Heart right ventricle (tissue), 16 donors: ENCODE measurements at regions not wholly inside any gene's neighbourhood (a gene's known extent, or its start where the extent isn't known, plus 50 kb on each side); places are given as distances from the start of the nearest gene placed in this dataset.

Experiments
- ATAC-seq, 8 donors: fragments of 200-7000 bp; cut with Tn5 transposase; one replicate each; pipeline ENCODE4 v1.9.1; 2020; ENCODE audit warnings: mild to moderate bottlenecking in 8 of 8, moderate library complexity in 8 of 8, moderate number of reproducible peaks in 1 of 8
- DNase-seq, 2 donors: peaks; one replicate each; pipeline ENCODE4 v3.0.0-alpha.2; 2020
- H3K27ac ChIP-seq, 10 donors: fragments of 200-600 bp; sonication (generic) in 2 of 10; one replicate each; pipeline versions ENCODE4 v1.5.0 to v1.8.0; 2020 to 2022; ENCODE audit warnings: mild to moderate bottlenecking in 3 of 10
- H3K27me3 ChIP-seq, 7 donors: fragments of 200-600 bp; one replicate each; pipeline ENCODE4 v1.8.0; 2021 to 2022; ENCODE audit warnings: mild to moderate bottlenecking in 2 of 7
- H3K36me3 ChIP-seq, 9 donors: fragments of 200-600 bp; sonication (generic) in 1 of 9; one replicate each; pipeline versions ENCODE4 v1.5.0 to v1.8.0; 2020 to 2022; ENCODE audit warnings: mild to moderate bottlenecking in 2 of 9
- H3K4me1 ChIP-seq, 9 donors: fragments of 200-600 bp; sonication (generic) in 1 of 9; one replicate each; pipeline versions ENCODE4 v1.5.0 to v1.8.0; 2020 to 2022; ENCODE audit warnings: mild to moderate bottlenecking in 4 of 9
- H3K4me3 ChIP-seq, 10 donors: fragments of 200-600 bp; sonication (generic) in 2 of 10; one replicate each; pipeline versions ENCODE4 v1.5.0 to v1.8.0; 2020 to 2022; ENCODE audit warnings: mild to moderate bottlenecking in 7 of 10, moderate library complexity in 2 of 10
- H3K9me3 ChIP-seq, 11 donors: fragments of 200-600 bp in 10 of 11; sonication (generic) in 2 of 11; one replicate each; pipeline versions ENCODE4 v1.5.0 to v1.8.0; 2013 to 2022; ENCODE audit warnings: mild to moderate bottlenecking in 2 of 11, control low read depth in 1 of 11, moderate library complexity in 1 of 11
- CTCF ChIP-seq, 9 donors: fragments of 200-600 bp; sonication (generic) in 2 of 9; IDR thresholded peaks; one replicate each; pipeline versions ENCODE4 v1.5.0 to v1.8.0; 2021 to 2022; ENCODE audit warnings: antibody characterized with exemption in 9 of 9, mild to moderate bottlenecking in 5 of 9, moderate library complexity in 1 of 9
- WGBS, 2 donors: extraction: QIAGEN DNeasy Blood & Tissue Kit; methylation state at CpG; one replicate each; pipeline ENCODE4 v1.1.7; 2013; ENCODE audit warnings: inconsistent platforms in 1 of 2; 5-methylcytosine and 5-hydroxymethylcytosine counted together
- intact Hi-C, 10 donors: fragments of 100-400 bp; cut with DNase I; formaldehyde crosslinking; loops; one replicate each; pipeline versions ENCODE4 v1.11.1 to v1.14.2; 2022
- donor health status: Arrhythmogenic right ventricular cardiomyopathy.
- donor health status: ischemic (EF 13 %, LVEDD 7.1; RV severe dilation, severe dysfunction).
- donor health status: healthy with polysubstance abuse.
- donor health status: DM: no; HTN: yes; CAD: no.
- donor health status: DM: no; HTN: no; CAD: no.
- donor health status: ischemic (EF 25% LVEDD 6.9; RV normal size, moderate dysfunction).
- donor health status: ischemic (EF 25% LVEDD 5.7; RV mildly dilated, moderate dysfunction).
- donor health status: healthy.
- donor health status: DM: yes; HTN: yes; CAD: no.
- donor health status: Ischemic cardiomyopathy.
- donor health status: ischemic (EF 35%, LVEDD 5.7; RV mildly dilated, moderate dysfunction).
- donor health status: nonischemic (EF 11% LVEDD 7.7; RV severe dilation, severe dysfunction).
- donor health status: DM: yes; HTN: yes; CAD: no.
- donor health status: PGD.
- donor health status: ischemic (EF 29% LVEDD 5.4; RV normal size, mild dysfunction).
- donor health status: nonischemic (EF 23%, LVEDD 6.1; RV moderate dilation, normal function).

GRCh38 chr1:228989992-228990827 is 254.9 kb downstream of the RHOU start:
- Histone ChIP-seq H3K4me1 (peaks cover 4 to 58% (median 30%) of the 10 kb centered on the region in 9 donors), H3K9me3 (no peaks in the 10 kb centered on the region), H3K27me3 (no peaks in the 10 kb centered on the region), H3K4me3 (no peak overlapping the region), H3K27ac (peak overlapping the region in 9 of 10 donors; percentile 34 to 86 (median 58)), H3K36me3 (no peaks in the 10 kb centered on the region)
- no peak for TF ChIP-seq CTCF (IDR thresholded peaks at IDR 0.05)
- WGBS, 2 donors, result 50 to 63% methylated on average over 12 of the region's 12 CpGs
- ATAC-seq, result peak; percentile 72 to 92 (median 84)
- DNase-seq, result peak; percentile 70 to 75
- intact Hi-C loops, result loop anchor here in 1 of 10 donors (10.0 kb wide), 1 partner anchor 255 kb away; the partner anchor contains the start of gene RHOU

GRCh38 chr1:228990906-228991569 is 255.8 kb downstream of the RHOU start:
- Histone ChIP-seq H3K9me3 (no peaks in the 10 kb centered on the region), H3K27ac (peak overlapping the region in 8 of 10 donors; percentile 32 to 86 (median 56)), H3K27me3 (no peaks in the 10 kb centered on the region), H3K4me1 (peaks cover 4 to 60% (median 30%) of the 10 kb centered on the region in 9 donors), H3K4me3 (no peak overlapping the region), H3K36me3 (no peaks in the 10 kb centered on the region)
- DNase-seq (no peak), ATAC-seq (peak in 5 of 8 donors; percentile 8 to 53 (median 31))
- no peak for TF ChIP-seq CTCF (IDR thresholded peaks at IDR 0.05)
- intact Hi-C loops, result loop anchor here in 1 of 10 donors (10.0 kb wide), 1 partner anchor 256 kb away; the partner anchor contains the start of gene RHOU
- WGBS, 2 donors, result 86 to 89% methylated on average over 13 of the region's 13 CpGs

GRCh38 chr1:228992044-228992443 is 256.8 kb downstream of the RHOU start:
- DNase-seq (no peak), ATAC-seq (no peak)
- Histone ChIP-seq H3K36me3 (no peaks in the 10 kb centered on the region), H3K9me3 (no peaks in the 10 kb centered on the region), H3K27ac (peak overlapping the region in 1 of 10 donors; percentile 86), H3K4me1 (peaks cover 4 to 51% (median 26%) of the 10 kb centered on the region in 9 donors), H3K27me3 (no peaks in the 10 kb centered on the region), H3K4me3 (no peak overlapping the region)
- no peak for TF ChIP-seq CTCF (IDR thresholded peaks at IDR 0.05)
- intact Hi-C loops, result loop anchor here in 1 of 10 donors (10.0 kb wide), 1 partner anchor 257 kb away; the partner anchor contains the start of gene RHOU
- WGBS, 2 donors, result 90 to 94% methylated on average over 2 of the region's 2 CpGs

- Histone ChIP-seq H3K27me3 (no peaks in the 10 kb centered on the region), H3K27ac (no peak overlapping the region), H3K9me3 (no peaks in the 10 kb centered on the region), H3K36me3 (no peaks in the 10 kb centered on the region), H3K4me3 (no peak overlapping the region), H3K4me1 (peaks cover 4 to 48% (median 26%) of the 10 kb centered on the region in 9 donors)
- WGBS, 2 donors, result 92 to 94% methylated on average over 8 of the region's 8 CpGs
- intact Hi-C loops, result loop anchor here in 1 of 10 donors (10.0 kb wide), 1 partner anchor 258 kb away; the partner anchor contains the start of gene RHOU
- TF ChIP-seq CTCF (IDR thresholded peaks at IDR 0.05), result no peak
- ATAC-seq (no peak), DNase-seq (no peak)
These were observed 257.7 kb downstream of the RHOU start for GRCh38 chr1:228992907-228993535.
